HG02943 (cell line): ENCODE measurements at regions not wholly inside any gene's neighbourhood (a gene's known extent, or its start where the extent isn't known, plus 50 kb on each side); places are given as distances from the start of the nearest gene placed in this dataset.

Experiments used
- ATAC-seq: cut with Tn5 transposase; IDR thresholded peaks from one replicate; pipeline ENCODE4 v1.9.1; 2021; ENCODE audit warnings: mild to moderate bottlenecking, low read depth, moderate library complexity; ENCODE audit not compliant: unreplicated experiment

- ATAC-seq: no peak
These were observed 328.2 kb upstream of the NCAM1 start for GRCh38 chr11:112632866-112633505.

- ATAC-seq: no peak
These were observed 326.7 kb upstream of the NCAM1 start for GRCh38 chr11:112634551-112634950.

GRCh38 chr11:112634995-112635737 lies 326.1 kb upstream of the NCAM1 start:
- no peak for ATAC-seq

GRCh38 chr11:112637076-112637475 lies 324.1 kb upstream of the NCAM1 start:
- no peak for ATAC-seq

- no peak for ATAC-seq
These were observed 323.3 kb upstream of the NCAM1 start for GRCh38 chr11:112637876-112638275.

- ATAC-seq: no peak
These were observed 321.8 kb upstream of the NCAM1 start for GRCh38 chr11:112639469-112639868.

GRCh38 chr11:112643416-112643815 lies 317.8 kb upstream of the NCAM1 start:
- no peak for ATAC-seq

- peak; percentile 82 for ATAC-seq
These were observed 316.6 kb upstream of the NCAM1 start for GRCh38 chr11:112644410-112645131.

- ATAC-seq: no peak
These were observed 311.4 kb upstream of the NCAM1 start for GRCh38 chr11:112649856-112650255.

GRCh38 chr11:112650527-112650926 lies 310.7 kb upstream of the NCAM1 start:
- no peak for ATAC-seq

GRCh38 chr11:112651386-112651785 lies 309.8 kb upstream of the NCAM1 start:
- ATAC-seq: no peak

- ATAC-seq: no peak
These were observed 308.3 kb upstream of the NCAM1 start for GRCh38 chr11:112652786-112653390.

- no peak for ATAC-seq
These were observed 305.8 kb upstream of the NCAM1 start for GRCh38 chr11:112655371-112655770.

GRCh38 chr11:112656772-112657428 lies 304.3 kb upstream of the NCAM1 start:
- no peak for ATAC-seq

- ATAC-seq: no peak
These were observed 302.8 kb upstream of the NCAM1 start for GRCh38 chr11:112658431-112658878.

GRCh38 chr11:112661146-112661545 lies 300.1 kb upstream of the NCAM1 start:
- ATAC-seq: no peak

- no peak for ATAC-seq
These were observed 299.6 kb upstream of the NCAM1 start for GRCh38 chr11:112661571-112661970.

- no peak for ATAC-seq
These were observed 298.7 kb upstream of the NCAM1 start for GRCh38 chr11:112662554-112662953.

- no peak for ATAC-seq
These were observed 297.1 kb upstream of the NCAM1 start for GRCh38 chr11:112663947-112664634.

GRCh38 chr11:112665291-112665690 lies 295.9 kb upstream of the NCAM1 start:
- ATAC-seq: no peak
